Ovary (tissue), 3 donors: ENCODE measurements at regions not wholly inside any gene's neighbourhood (a gene's known extent, or its start where the extent isn't known, plus 50 kb on each side); places are given as distances from the start of the nearest gene placed in this dataset.

ENCODE experiments used
- POLR2A ChIP-seq: fragments of 450-650 bp; IDR thresholded peaks from one replicate; pipeline ENCODE4 v1.6.1; 2017; ENCODE audit warnings: antibody characterized with exemption, mild to moderate bottlenecking, moderate library complexity
- TF ChIP-seq, protein P1 (sequence below), 3 donors: fragments of 450-650 bp in 2 of 3; fragments of 200-600 bp in 1 of 3; IDR thresholded peaks; one replicate each; pipeline versions ENCODE4 v1.5.1 to v1.8.0; 2016 to 2022; ENCODE audit warnings: antibody characterized with exemption in 3 of 3, mild to moderate bottlenecking in 1 of 3
- donor health status: DM: no; HTN: no; CAD: no.

DNA sequence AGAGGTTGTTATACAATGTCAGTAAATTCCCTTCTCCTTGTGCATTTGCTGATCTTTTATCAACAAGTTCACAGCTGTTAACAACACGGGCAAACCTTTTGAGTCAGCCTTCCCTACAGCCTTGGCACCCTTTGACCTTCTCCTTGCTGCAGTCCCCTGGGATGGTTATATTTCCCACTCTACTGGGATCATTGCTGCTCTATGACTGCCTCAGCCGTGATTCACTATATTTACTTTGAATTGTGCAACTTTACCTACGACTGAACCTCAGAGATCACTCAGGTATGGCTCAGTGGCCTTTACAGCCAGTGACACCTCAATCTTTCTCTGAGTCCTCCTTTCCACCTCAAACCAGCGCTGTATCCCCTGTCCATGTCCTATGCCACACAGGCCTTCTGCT lies 1293.3 kb downstream of the EPHA7 start:
- TF ChIP-seq POLR2A, result no peak
- TF ChIP-seq, protein P1, sequence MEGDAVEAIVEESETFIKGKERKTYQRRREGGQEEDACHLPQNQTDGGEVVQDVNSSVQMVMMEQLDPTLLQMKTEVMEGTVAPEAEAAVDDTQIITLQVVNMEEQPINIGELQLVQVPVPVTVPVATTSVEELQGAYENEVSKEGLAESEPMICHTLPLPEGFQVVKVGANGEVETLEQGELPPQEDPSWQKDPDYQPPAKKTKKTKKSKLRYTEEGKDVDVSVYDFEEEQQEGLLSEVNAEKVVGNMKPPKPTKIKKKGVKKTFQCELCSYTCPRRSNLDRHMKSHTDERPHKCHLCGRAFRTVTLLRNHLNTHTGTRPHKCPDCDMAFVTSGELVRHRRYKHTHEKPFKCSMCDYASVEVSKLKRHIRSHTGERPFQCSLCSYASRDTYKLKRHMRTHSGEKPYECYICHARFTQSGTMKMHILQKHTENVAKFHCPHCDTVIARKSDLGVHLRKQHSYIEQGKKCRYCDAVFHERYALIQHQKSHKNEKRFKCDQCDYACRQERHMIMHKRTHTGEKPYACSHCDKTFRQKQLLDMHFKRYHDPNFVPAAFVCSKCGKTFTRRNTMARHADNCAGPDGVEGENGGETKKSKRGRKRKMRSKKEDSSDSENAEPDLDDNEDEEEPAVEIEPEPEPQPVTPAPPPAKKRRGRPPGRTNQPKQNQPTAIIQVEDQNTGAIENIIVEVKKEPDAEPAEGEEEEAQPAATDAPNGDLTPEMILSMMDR (IDR thresholded peaks at IDR 0.05), result no peak
